ENCODE measurements at regions not wholly inside any gene's neighbourhood (a gene's known extent, or its start where the extent isn't known, plus 50 kb on each side); places are given as distances from the start of the nearest gene placed in this dataset.
A peak's percentile ranks its signal among the peaks of the same experiment; 100 is the strongest.

DNA sequence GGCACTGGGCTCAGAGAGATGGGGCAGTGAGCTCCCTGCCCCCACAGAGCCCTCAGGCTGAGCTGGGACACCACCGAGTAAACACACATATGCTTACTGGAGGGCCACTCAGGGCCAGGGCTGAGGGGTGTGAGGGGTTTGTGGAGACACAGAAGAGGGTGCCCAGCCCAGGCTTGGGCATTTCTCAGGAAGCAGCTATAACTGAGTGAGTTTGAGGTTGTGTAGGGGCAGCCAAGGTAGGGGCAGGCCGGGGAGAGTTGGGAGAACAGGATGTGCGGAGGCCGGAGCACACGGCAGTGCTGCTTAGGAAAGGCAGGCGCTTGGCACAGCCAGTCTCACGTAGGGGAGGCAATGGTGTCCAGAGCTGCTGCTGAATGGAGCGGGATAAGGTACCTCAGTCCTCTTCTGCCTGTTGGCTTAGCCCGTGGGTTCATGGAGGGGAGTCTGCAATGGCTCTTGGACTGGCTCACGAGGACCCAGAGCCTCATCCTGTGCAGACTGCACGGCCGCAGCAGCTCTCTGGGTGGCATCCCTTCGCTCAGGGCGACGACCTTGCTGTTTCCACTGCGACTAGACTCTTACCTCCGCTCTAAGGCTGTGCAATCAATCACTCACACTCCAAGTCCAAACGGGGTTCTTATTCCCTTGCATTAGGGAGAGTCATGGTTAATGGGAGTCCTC lies 466.1 kb upstream of the HS6ST1 start:
- Histone ChIP-seq H3K36me3 (ENCODE audit: control insufficient read depth, insufficient read depth, low read length) (no peaks in the 10 kb centered on the region), H3K27me3 (ENCODE audit: control insufficient read depth, insufficient read depth, low read length) (no peaks in the 10 kb centered on the region), H2AFZ (ENCODE audit: low read length) (no peak overlapping the region), H3K4me2 (ENCODE audit: extremely low read depth, insufficient read depth, low read length) (no peak overlapping the region), H3K9ac (ENCODE audit: insufficient read depth, low read length) (no peak overlapping the region), H4K20me1 (ENCODE audit: control insufficient read depth, extremely low read depth, insufficient read depth, low read length) (no peaks in the 10 kb centered on the region), H3K9me3 (ENCODE audit: control insufficient read depth, insufficient read depth, low read depth, low read length) (peaks cover 2% of the 10 kb centered on the region), H3K79me2 (ENCODE audit: control insufficient read depth, insufficient read depth, low read length) (no peaks in the 10 kb centered on the region), H3K4me1 (ENCODE audit: control insufficient read depth, extremely low read depth, insufficient read depth, low read length) (no peaks in the 10 kb centered on the region), H3K27ac (ENCODE audit: insufficient read depth, low read length) (no peak overlapping the region), H3K4me3 (replicated peaks in 1 of 4; ENCODE audit: control extremely low read depth in 1 of 4, insufficient read depth in 1 of 4, low read depth in 3 of 4, low read length in 4 of 4) (no peak overlapping the region)
- DNase-seq (ENCODE audit: low read depth in 2 of 2): no peak
- TF ChIP-seq, protein P1, sequence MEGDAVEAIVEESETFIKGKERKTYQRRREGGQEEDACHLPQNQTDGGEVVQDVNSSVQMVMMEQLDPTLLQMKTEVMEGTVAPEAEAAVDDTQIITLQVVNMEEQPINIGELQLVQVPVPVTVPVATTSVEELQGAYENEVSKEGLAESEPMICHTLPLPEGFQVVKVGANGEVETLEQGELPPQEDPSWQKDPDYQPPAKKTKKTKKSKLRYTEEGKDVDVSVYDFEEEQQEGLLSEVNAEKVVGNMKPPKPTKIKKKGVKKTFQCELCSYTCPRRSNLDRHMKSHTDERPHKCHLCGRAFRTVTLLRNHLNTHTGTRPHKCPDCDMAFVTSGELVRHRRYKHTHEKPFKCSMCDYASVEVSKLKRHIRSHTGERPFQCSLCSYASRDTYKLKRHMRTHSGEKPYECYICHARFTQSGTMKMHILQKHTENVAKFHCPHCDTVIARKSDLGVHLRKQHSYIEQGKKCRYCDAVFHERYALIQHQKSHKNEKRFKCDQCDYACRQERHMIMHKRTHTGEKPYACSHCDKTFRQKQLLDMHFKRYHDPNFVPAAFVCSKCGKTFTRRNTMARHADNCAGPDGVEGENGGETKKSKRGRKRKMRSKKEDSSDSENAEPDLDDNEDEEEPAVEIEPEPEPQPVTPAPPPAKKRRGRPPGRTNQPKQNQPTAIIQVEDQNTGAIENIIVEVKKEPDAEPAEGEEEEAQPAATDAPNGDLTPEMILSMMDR (conservative IDR thresholded peaks at IDR 0.05 in 1 of 2, IDR thresholded peaks at IDR 0.05 in 1 of 2; ENCODE audit: low read depth in 1 of 2, low read length in 2 of 2): no peak
- no peak for TF ChIP-seq EZH2 (IDR thresholded peaks at IDR 0.05; ENCODE audit: low read length, missing control alignments)

DNA sequence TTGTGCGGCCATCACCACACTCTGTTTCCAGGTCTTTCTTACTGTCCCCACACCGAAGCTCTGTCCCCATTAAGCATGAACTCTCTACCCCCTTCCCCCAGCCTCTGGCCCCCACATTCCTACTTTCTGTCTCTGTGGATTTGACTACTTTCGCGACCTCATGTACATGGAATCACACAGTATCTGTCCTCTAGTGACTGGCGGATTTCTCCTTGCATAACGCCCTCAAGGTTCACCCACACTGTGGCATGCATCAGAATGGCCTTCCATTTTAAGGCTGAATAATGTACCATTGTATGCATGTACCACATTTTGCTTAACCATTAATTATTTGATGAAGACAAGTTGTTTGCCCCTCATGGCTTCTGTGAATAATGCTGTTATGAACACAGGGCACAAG lies 467.6 kb upstream of the HS6ST1 start:
- H2AFZ ChIP-seq (ENCODE audit: low read length): no peak overlapping the region
- H3K27me3 ChIP-seq (ENCODE audit: control insufficient read depth, insufficient read depth, low read length): no peaks in the 10 kb centered on the region
- H3K4me3 ChIP-seq (replicated peaks in 1 of 4; ENCODE audit: control extremely low read depth in 1 of 4, insufficient read depth in 1 of 4, low read depth in 3 of 4, low read length in 4 of 4): no peak overlapping the region
- no peaks in the 10 kb centered on the region for H3K4me1 ChIP-seq (ENCODE audit: control insufficient read depth, extremely low read depth, insufficient read depth, low read length)
- H3K4me2 ChIP-seq (ENCODE audit: extremely low read depth, insufficient read depth, low read length): no peak overlapping the region
- no peaks in the 10 kb centered on the region for H4K20me1 ChIP-seq (ENCODE audit: control insufficient read depth, extremely low read depth, insufficient read depth, low read length)
- H3K36me3 ChIP-seq (ENCODE audit: control insufficient read depth, insufficient read depth, low read length): no peaks in the 10 kb centered on the region
- TF ChIP-seq, protein P1 (conservative IDR thresholded peaks at IDR 0.05 in 1 of 2, IDR thresholded peaks at IDR 0.05 in 1 of 2; ENCODE audit: low read depth in 1 of 2, low read length in 2 of 2): no peak
- no peak for TF ChIP-seq EZH2 (IDR thresholded peaks at IDR 0.05; ENCODE audit: low read length, missing control alignments)
- no peak for DNase-seq (ENCODE audit: low read depth in 2 of 2)
- no peaks in the 10 kb centered on the region for H3K79me2 ChIP-seq (ENCODE audit: control insufficient read depth, insufficient read depth, low read length)
- H3K9me3 ChIP-seq (ENCODE audit: control insufficient read depth, insufficient read depth, low read depth, low read length): peaks cover 2% of the 10 kb centered on the region
- H3K9ac ChIP-seq (ENCODE audit: insufficient read depth, low read length): no peak overlapping the region
- no peak overlapping the region for H3K27ac ChIP-seq (ENCODE audit: insufficient read depth, low read length)

DNA sequence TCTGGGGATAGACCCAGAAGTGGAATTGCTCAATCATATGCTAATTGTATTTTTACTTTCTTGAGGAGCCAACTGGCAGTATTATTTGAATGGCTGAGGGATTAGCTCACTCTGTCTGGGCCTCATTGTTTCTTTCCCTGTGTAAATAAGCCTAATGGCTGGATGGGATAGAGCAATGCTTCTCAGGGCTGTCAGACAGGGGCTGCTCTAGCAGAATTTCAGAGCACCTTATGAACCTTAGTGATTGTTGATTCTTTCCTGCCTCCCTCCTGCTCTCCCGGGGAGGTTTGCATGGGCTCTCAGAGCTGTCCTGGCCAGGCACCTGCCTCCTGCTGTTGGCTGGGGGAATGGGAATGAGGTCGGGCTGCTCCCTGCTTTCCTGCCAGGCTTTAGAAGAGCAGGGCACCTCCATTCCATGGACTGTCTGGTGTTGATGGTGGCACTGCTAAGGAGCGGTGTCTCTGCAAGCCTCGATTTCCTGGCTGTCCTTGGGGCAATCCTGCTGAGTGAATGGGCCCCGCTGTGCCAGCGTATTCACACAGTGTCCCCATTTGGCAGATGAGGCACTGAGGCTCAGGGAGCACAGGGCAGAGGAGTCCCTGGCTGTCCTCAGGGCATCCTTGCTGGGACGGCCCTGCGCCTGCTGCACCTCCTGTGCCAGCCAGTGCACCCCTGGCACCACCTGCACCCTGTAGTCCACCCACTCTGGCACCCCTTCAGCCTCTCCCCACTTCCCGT lies 468.2 kb upstream of the HS6ST1 start:
- no peak overlapping the region for H3K27ac ChIP-seq (ENCODE audit: insufficient read depth, low read length)
- peak in 1 of 2 donors; percentile 31 for DNase-seq (ENCODE audit: low read depth in 2 of 2)
- H3K4me1 ChIP-seq (ENCODE audit: control insufficient read depth, extremely low read depth, insufficient read depth, low read length): no peaks in the 10 kb centered on the region
- no peaks in the 10 kb centered on the region for H3K36me3 ChIP-seq (ENCODE audit: control insufficient read depth, insufficient read depth, low read length)
- H3K79me2 ChIP-seq (ENCODE audit: control insufficient read depth, insufficient read depth, low read length): no peaks in the 10 kb centered on the region
- no peaks in the 10 kb centered on the region for H4K20me1 ChIP-seq (ENCODE audit: control insufficient read depth, extremely low read depth, insufficient read depth, low read length)
- H3K4me2 ChIP-seq (ENCODE audit: extremely low read depth, insufficient read depth, low read length): no peak overlapping the region
- peaks cover 2% of the 10 kb centered on the region for H3K9me3 ChIP-seq (ENCODE audit: control insufficient read depth, insufficient read depth, low read depth, low read length)
- H2AFZ ChIP-seq (ENCODE audit: low read length): no peak overlapping the region
- H3K27me3 ChIP-seq (ENCODE audit: control insufficient read depth, insufficient read depth, low read length): no peaks in the 10 kb centered on the region
- TF ChIP-seq, protein P1 (conservative IDR thresholded peaks at IDR 0.05 in 1 of 2, IDR thresholded peaks at IDR 0.05 in 1 of 2; ENCODE audit: low read depth in 1 of 2, low read length in 2 of 2): no peak
- TF ChIP-seq EZH2 (IDR thresholded peaks at IDR 0.05; ENCODE audit: low read length, missing control alignments): no peak
- no peak overlapping the region for H3K4me3 ChIP-seq (replicated peaks in 1 of 4; ENCODE audit: control extremely low read depth in 1 of 4, insufficient read depth in 1 of 4, low read depth in 3 of 4, low read length in 4 of 4)
- no peak overlapping the region for H3K9ac ChIP-seq (ENCODE audit: insufficient read depth, low read length)
